WTC11 (cell line): ENCODE measurements at regions not wholly inside any gene's neighbourhood (a gene's known extent, or its start where the extent isn't known, plus 50 kb on each side); places are given as distances from the start of the nearest gene placed in this dataset.

Experiments used
- ESRRA ChIP-seq: sonication (generic); formaldehyde crosslinking; IDR thresholded peaks from 2 replicates; pipeline ENCODE4 v1.8.1; 2022; ENCODE audit warnings: mild to moderate bottlenecking, missing genetic modification reagents, borderline replicate concordance
- ZNF263 ChIP-seq: sonication (generic); formaldehyde crosslinking; IDR thresholded peaks from 2 replicates; pipeline ENCODE4 v1.8.1; 2022; ENCODE audit warnings: low read depth, mild to moderate bottlenecking, moderate library complexity, missing genetic modification reagents
- ZNF396 ChIP-seq: fragments of 250-450 bp; sonication (Bioruptor Pico); IDR thresholded peaks from 2 replicates; pipeline ENCODE4 v1.8.0; 2021; ENCODE audit warnings: mild to moderate bottlenecking, moderate library complexity, borderline replicate concordance
- ZNF416 ChIP-seq: fragments of 250-450 bp; sonication (Bioruptor Pico); IDR thresholded peaks from 2 replicates; pipeline ENCODE4 v1.9.0; 2021; ENCODE audit warnings: mild to moderate bottlenecking, inconsistent platforms
- TF ChIP-seq, protein P1 (sequence below): fragments of 200-600 bp; IDR thresholded peaks from 2 replicates; pipeline ENCODE4 v1.8.0; 2022; ENCODE audit warnings: antibody characterized with exemption
- TF ChIP-seq, protein P2 (sequence below): sonication (generic); formaldehyde crosslinking; IDR thresholded peaks from 2 replicates; pipeline ENCODE4 v1.8.0; 2022; ENCODE audit warnings: mild to moderate bottlenecking, missing genetic modification reagents
- TF ChIP-seq, protein P3 (sequence below): sonication (generic); formaldehyde crosslinking; IDR thresholded peaks from 2 replicates; pipeline ENCODE4 v1.8.1; 2023; ENCODE audit warnings: mild to moderate bottlenecking, missing genetic modification reagents
- TF ChIP-seq, protein P4 (sequence below): fragments of 250-450 bp; sonication (Bioruptor Pico); IDR thresholded peaks from 2 replicates; pipeline ENCODE4 v1.9.0; 2021; ENCODE audit warnings: mild to moderate bottlenecking, borderline replicate concordance
- TF ChIP-seq, protein P5 (sequence below): sonication (generic); formaldehyde crosslinking; IDR thresholded peaks from 2 replicates; pipeline ENCODE4 v1.8.0; 2022; ENCODE audit warnings: missing genetic modification reagents
- TF ChIP-seq, protein P6 (sequence below): sonication (generic); formaldehyde crosslinking; IDR thresholded peaks from 2 replicates; pipeline ENCODE4 v1.8.1; 2023; ENCODE audit warnings: mild to moderate bottlenecking, missing genetic modification reagents, moderate library complexity

DNA sequence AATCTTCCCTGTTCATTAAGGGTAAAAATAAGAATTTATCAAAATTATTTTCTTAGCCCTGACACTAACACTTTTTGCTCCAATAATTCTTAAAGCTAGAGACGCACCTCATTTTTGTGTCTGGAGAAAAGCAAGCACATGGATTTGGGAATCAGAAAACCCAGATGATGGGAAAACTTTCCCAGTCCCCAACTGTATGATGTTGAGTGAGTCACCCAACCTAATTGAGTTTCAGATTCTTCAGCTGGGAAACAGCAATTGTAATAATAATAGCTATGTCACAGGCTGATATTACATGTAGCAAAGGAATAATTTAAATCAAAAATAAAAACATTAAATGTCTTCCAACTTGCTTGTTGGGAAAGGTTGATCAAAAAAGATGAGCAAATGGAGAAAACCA, 159.0 kb downstream of the MIS18A start:
- TF ChIP-seq ESRRA (CRISPR knock-in tag) (no peak), ZNF263 (CRISPR knock-in tag) (no peak), ZNF396 (CRISPR knock-in tag) (no peak), ZNF416 (no peak)
- TF ChIP-seq, protein P1, sequence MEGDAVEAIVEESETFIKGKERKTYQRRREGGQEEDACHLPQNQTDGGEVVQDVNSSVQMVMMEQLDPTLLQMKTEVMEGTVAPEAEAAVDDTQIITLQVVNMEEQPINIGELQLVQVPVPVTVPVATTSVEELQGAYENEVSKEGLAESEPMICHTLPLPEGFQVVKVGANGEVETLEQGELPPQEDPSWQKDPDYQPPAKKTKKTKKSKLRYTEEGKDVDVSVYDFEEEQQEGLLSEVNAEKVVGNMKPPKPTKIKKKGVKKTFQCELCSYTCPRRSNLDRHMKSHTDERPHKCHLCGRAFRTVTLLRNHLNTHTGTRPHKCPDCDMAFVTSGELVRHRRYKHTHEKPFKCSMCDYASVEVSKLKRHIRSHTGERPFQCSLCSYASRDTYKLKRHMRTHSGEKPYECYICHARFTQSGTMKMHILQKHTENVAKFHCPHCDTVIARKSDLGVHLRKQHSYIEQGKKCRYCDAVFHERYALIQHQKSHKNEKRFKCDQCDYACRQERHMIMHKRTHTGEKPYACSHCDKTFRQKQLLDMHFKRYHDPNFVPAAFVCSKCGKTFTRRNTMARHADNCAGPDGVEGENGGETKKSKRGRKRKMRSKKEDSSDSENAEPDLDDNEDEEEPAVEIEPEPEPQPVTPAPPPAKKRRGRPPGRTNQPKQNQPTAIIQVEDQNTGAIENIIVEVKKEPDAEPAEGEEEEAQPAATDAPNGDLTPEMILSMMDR: no peak
- TF ChIP-seq, protein P2, sequence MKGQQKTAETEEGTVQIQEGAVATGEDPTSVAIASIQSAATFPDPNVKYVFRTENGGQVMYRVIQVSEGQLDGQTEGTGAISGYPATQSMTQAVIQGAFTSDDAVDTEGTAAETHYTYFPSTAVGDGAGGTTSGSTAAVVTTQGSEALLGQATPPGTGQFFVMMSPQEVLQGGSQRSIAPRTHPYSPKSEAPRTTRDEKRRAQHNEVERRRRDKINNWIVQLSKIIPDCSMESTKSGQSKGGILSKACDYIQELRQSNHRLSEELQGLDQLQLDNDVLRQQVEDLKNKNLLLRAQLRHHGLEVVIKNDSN (CRISPR knock-in tag): no peak
- TF ChIP-seq, protein P3, sequence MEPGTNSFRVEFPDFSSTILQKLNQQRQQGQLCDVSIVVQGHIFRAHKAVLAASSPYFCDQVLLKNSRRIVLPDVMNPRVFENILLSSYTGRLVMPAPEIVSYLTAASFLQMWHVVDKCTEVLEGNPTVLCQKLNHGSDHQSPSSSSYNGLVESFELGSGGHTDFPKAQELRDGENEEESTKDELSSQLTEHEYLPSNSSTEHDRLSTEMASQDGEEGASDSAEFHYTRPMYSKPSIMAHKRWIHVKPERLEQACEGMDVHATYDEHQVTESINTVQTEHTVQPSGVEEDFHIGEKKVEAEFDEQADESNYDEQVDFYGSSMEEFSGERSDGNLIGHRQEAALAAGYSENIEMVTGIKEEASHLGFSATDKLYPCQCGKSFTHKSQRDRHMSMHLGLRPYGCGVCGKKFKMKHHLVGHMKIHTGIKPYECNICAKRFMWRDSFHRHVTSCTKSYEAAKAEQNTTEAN (CRISPR knock-in tag): no peak
- TF ChIP-seq, protein P4, sequence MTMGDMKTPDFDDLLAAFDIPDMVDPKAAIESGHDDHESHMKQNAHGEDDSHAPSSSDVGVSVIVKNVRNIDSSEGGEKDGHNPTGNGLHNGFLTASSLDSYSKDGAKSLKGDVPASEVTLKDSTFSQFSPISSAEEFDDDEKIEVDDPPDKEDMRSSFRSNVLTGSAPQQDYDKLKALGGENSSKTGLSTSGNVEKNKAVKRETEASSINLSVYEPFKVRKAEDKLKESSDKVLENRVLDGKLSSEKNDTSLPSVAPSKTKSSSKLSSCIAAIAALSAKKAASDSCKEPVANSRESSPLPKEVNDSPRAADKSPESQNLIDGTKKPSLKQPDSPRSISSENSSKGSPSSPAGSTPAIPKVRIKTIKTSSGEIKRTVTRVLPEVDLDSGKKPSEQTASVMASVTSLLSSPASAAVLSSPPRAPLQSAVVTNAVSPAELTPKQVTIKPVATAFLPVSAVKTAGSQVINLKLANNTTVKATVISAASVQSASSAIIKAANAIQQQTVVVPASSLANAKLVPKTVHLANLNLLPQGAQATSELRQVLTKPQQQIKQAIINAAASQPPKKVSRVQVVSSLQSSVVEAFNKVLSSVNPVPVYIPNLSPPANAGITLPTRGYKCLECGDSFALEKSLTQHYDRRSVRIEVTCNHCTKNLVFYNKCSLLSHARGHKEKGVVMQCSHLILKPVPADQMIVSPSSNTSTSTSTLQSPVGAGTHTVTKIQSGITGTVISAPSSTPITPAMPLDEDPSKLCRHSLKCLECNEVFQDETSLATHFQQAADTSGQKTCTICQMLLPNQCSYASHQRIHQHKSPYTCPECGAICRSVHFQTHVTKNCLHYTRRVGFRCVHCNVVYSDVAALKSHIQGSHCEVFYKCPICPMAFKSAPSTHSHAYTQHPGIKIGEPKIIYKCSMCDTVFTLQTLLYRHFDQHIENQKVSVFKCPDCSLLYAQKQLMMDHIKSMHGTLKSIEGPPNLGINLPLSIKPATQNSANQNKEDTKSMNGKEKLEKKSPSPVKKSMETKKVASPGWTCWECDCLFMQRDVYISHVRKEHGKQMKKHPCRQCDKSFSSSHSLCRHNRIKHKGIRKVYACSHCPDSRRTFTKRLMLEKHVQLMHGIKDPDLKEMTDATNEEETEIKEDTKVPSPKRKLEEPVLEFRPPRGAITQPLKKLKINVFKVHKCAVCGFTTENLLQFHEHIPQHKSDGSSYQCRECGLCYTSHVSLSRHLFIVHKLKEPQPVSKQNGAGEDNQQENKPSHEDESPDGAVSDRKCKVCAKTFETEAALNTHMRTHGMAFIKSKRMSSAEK (CRISPR knock-in tag): no peak
- TF ChIP-seq, protein P5, sequence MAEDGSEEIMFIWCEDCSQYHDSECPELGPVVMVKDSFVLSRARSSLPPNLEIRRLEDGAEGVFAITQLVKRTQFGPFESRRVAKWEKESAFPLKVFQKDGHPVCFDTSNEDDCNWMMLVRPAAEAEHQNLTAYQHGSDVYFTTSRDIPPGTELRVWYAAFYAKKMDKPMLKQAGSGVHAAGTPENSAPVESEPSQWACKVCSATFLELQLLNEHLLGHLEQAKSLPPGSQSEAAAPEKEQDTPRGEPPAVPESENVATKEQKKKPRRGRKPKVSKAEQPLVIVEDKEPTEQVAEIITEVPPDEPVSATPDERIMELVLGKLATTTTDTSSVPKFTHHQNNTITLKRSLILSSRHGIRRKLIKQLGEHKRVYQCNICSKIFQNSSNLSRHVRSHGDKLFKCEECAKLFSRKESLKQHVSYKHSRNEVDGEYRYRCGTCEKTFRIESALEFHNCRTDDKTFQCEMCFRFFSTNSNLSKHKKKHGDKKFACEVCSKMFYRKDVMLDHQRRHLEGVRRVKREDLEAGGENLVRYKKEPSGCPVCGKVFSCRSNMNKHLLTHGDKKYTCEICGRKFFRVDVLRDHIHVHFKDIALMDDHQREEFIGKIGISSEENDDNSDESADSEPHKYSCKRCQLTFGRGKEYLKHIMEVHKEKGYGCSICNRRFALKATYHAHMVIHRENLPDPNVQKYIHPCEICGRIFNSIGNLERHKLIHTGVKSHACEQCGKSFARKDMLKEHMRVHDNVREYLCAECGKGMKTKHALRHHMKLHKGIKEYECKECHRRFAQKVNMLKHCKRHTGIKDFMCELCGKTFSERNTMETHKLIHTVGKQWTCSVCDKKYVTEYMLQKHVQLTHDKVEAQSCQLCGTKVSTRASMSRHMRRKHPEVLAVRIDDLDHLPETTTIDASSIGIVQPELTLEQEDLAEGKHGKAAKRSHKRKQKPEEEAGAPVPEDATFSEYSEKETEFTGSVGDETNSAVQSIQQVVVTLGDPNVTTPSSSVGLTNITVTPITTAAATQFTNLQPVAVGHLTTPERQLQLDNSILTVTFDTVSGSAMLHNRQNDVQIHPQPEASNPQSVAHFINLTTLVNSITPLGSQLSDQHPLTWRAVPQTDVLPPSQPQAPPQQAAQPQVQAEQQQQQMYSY (CRISPR knock-in tag): no peak
- TF ChIP-seq, protein P6, sequence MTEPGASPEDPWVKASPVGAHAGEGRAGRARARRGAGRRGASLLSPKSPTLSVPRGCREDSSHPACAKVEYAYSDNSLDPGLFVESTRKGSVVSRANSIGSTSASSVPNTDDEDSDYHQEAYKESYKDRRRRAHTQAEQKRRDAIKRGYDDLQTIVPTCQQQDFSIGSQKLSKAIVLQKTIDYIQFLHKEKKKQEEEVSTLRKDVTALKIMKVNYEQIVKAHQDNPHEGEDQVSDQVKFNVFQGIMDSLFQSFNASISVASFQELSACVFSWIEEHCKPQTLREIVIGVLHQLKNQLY (CRISPR knock-in tag): no peak
